Spleen (tissue), 11 donors: ENCODE measurements at regions not wholly inside any gene's neighbourhood (a gene's known extent, or its start where the extent isn't known, plus 50 kb on each side); places are given as distances from the start of the nearest gene placed in this dataset.

Experiments used
- DNase-seq: peaks from one replicate; pipeline ENCODE4 v3.0.0-alpha.2; 2020
- H3K27ac ChIP-seq, 8 donors: fragments of 200-600 bp; sonication (generic) in 7 of 8; 1 replicate in 4 of 8; 2 replicates in 4 of 8; pipeline versions ENCODE4 v1.5.0 to v1.8.0; 2016 to 2021; ENCODE audit warnings: inconsistent platforms in 4 of 8, mild to moderate bottlenecking in 4 of 8, moderate library complexity in 1 of 8
- H3K27me3 ChIP-seq, 7 donors: fragments of 200-600 bp; sonication (generic) in 6 of 7; replicated peaks in 1 of 7; 1 replicate in 4 of 7; 2 replicates in 3 of 7; pipeline versions ENCODE4 v1.5.0 to v1.8.0; 2016 to 2021; ENCODE audit warnings: inconsistent platforms in 3 of 7, mild to moderate bottlenecking in 1 of 7
- H3K36me3 ChIP-seq, 6 donors: fragments of 200-600 bp; sonication (generic) in 5 of 6; 1 replicate in 4 of 6; 2 replicates in 2 of 6; pipeline versions ENCODE4 v1.5.0 to v1.8.0; 2016 to 2021; ENCODE audit warnings: inconsistent platforms in 2 of 6
- H3K4me1 ChIP-seq, 6 donors: fragments of 200-600 bp; sonication (generic) in 5 of 6; 1 replicate in 3 of 6; 2 replicates in 3 of 6; pipeline versions ENCODE4 v1.5.0 to v1.8.0; 2016 to 2021; ENCODE audit warnings: inconsistent platforms in 3 of 6
- H3K4me3 ChIP-seq, 8 donors: fragments of 200-600 bp; sonication (generic) in 7 of 8; 1 replicate in 4 of 8; 2 replicates in 4 of 8; pipeline versions ENCODE4 v1.5.0 to v1.8.0; 2016 to 2021; ENCODE audit warnings: inconsistent platforms in 4 of 8, mild to moderate bottlenecking in 4 of 8, moderate library complexity in 2 of 8
- H3K9me3 ChIP-seq, 8 donors: fragments of 200-600 bp; sonication (generic) in 7 of 8; 1 replicate in 4 of 8; 2 replicates in 4 of 8; pipeline versions ENCODE4 v1.5.0 to v1.8.0; 2016 to 2021; ENCODE audit warnings: inconsistent platforms in 4 of 8
- CTCF ChIP-seq, 11 experiments: fragments of 200-600 bp in 7 of 11; fragments of 450-650 bp in 4 of 11; sonication (generic) in 4 of 11; IDR thresholded peaks in 8 of 11; conservative IDR thresholded peaks in 3 of 11; 1 replicate in 7 of 11; 2 replicates in 4 of 11; pipeline versions ENCODE4 v1.4.0 to v1.8.0; 2016 to 2021; ENCODE audit warnings: antibody characterized with exemption in 11 of 11, inconsistent platforms in 4 of 11, mild to moderate bottlenecking in 1 of 11
- POLR2A ChIP-seq, 3 donors: fragments of 450-650 bp; IDR thresholded peaks; one replicate each; pipeline ENCODE4 v1.5.1; 2017; ENCODE audit warnings: antibody characterized with exemption in 3 of 3, mild to moderate bottlenecking in 1 of 3
- POLR2AphosphoS5 ChIP-seq, 3 donors: sonication (generic); formaldehyde crosslinking; IDR thresholded peaks; one replicate each; pipeline ENCODE4 v1.5.1; 2017; ENCODE audit warnings: antibody characterized with exemption in 3 of 3
- WGBS, 5 donors: extraction: QIAGEN DNeasy Blood & Tissue Kit in 3 of 5; methylation state at CpG; one replicate each; pipeline versions ENCODE4 v1.1.5 to v1.1.7; 2013 to 2018; 5-methylcytosine and 5-hydroxymethylcytosine counted together
- intact Hi-C: fragments of 100-400 bp; cut with DNase I; formaldehyde crosslinking; loops from one replicate; pipeline ENCODE4 v1.15.0; 2023; ENCODE audit warnings: low total_unique reads
- donor health status: healthy with polysubstance abuse.
- donor health status: DM: no; HTN: no; CAD: no; lungs with moderate emphysema.
- donor health status: DM: no; HTN: no; CAD: no.
- donor health status: Bipolar disorder and iron deficiency.
- donor health status: healthy.
- donor health status: DM: no; HTN: no; CAD: no.
- donor health status: DM: yes; HTN: yes; CAD: no.

GRCh38 chr14:49449749-49450148 lies 136.4 kb downstream of the RPS29 start:
- Histone ChIP-seq H3K4me3 (no peak overlapping the region), H3K9me3 (peaks cover 0 to 19% (median 13%) of the 10 kb centered on the region in 8 donors), H3K27ac (no peak overlapping the region), H3K27me3 (peaks cover 0 to 3% (median 0%) of the 10 kb centered on the region in 7 donors), H3K36me3 (no peaks in the 10 kb centered on the region), H3K4me1 (no peaks in the 10 kb centered on the region)
- no peak for TF ChIP-seq POLR2A (IDR thresholded peaks at IDR 0.05)
- no peak for TF ChIP-seq POLR2AphosphoS5 (IDR thresholded peaks at IDR 0.05)
- no peak for TF ChIP-seq CTCF (IDR thresholded peaks at IDR 0.05 in 8 of 11, conservative IDR thresholded peaks at IDR 0.05 in 3 of 11)
- intact Hi-C loops, result no loop called here
- DNase-seq, result no peak
- WGBS, 5 donors, result 71 to 91% (median 82%) methylated on average over 2 of the region's 2 CpGs

DNA sequence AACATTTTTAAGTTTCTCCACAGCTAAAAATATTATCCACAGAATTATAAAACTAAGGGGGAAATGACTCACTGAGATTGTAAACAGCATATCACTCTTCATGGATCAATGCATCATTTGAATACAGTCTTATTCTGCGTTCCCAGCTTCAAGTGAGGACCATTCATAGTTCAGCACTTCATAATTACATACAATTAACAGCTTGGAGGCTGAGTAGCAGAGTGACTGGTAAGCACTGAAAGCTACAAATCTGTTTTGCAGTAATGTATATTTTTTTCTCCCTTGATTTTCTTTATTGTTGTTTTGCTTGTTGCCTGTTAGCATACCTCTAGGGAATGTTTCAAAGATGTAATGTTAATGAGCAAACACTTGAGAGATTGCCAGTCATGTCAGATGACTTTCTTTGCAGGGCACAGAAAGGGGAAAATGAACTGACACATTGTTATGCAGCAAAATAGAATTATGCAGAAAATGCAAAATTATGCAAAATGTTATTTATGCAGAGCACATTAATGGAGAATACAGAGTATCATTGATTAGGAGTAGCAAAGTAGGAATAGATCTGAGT lies 138.6 kb downstream of the RPS29 start:
- DNase-seq, result no peak
- H3K27ac ChIP-seq, result no peak overlapping the region
- H3K4me3 ChIP-seq, result no peak overlapping the region
- H3K4me1 ChIP-seq, result no peaks in the 10 kb centered on the region
- H3K27me3 ChIP-seq, result peaks cover 0 to 3% (median 0%) of the 10 kb centered on the region in 7 donors
- peaks cover 0 to 19% (median 13%) of the 10 kb centered on the region in 8 donors for H3K9me3 ChIP-seq
- intact Hi-C loops, result no loop called here
- 66 to 74% (median 73%) methylated on average over 1 of the region's 1 CpG for WGBS, 5 donors
- H3K36me3 ChIP-seq, result no peaks in the 10 kb centered on the region
- no peak for TF ChIP-seq CTCF (IDR thresholded peaks at IDR 0.05 in 8 of 11, conservative IDR thresholded peaks at IDR 0.05 in 3 of 11)
- no peak for TF ChIP-seq POLR2AphosphoS5 (IDR thresholded peaks at IDR 0.05)
- TF ChIP-seq POLR2A (IDR thresholded peaks at IDR 0.05), result no peak

DNA sequence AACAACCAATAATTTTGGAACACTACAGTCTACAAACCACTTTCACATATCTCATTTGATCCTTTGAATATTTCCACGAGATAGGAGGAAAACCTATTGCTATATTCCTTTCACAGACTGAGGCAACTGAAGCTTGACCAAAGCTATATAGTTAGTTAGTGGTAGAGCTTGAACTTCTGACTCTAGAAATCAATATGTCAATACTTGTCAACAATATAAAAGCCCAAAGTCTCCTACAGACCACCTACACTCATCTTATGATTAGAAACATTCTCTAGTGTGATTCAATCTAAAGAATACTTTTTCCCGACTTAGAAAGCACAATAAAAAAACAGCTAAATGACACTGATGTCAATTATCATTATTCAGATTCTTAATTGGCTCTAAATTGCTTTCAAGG lies 139.4 kb downstream of the RPS29 start:
- H3K36me3 ChIP-seq, result no peaks in the 10 kb centered on the region
- H3K27ac ChIP-seq, result no peak overlapping the region
- H3K9me3 ChIP-seq, result peaks cover 0 to 19% (median 13%) of the 10 kb centered on the region in 8 donors
- H3K27me3 ChIP-seq, result peaks cover 0 to 3% (median 0%) of the 10 kb centered on the region in 7 donors
- TF ChIP-seq POLR2AphosphoS5 (IDR thresholded peaks at IDR 0.05) (no peak), POLR2A (IDR thresholded peaks at IDR 0.05) (no peak), CTCF (IDR thresholded peaks at IDR 0.05 in 8 of 11, conservative IDR thresholded peaks at IDR 0.05 in 3 of 11) (no peak)
- DNase-seq, result no peak
- H3K4me1 ChIP-seq, result no peaks in the 10 kb centered on the region
- WGBS, 5 donors, result 60 to 75% (median 68%) methylated on average over 2 of the region's 2 CpGs
- intact Hi-C loops, result no loop called here
- no peak overlapping the region for H3K4me3 ChIP-seq

DNA sequence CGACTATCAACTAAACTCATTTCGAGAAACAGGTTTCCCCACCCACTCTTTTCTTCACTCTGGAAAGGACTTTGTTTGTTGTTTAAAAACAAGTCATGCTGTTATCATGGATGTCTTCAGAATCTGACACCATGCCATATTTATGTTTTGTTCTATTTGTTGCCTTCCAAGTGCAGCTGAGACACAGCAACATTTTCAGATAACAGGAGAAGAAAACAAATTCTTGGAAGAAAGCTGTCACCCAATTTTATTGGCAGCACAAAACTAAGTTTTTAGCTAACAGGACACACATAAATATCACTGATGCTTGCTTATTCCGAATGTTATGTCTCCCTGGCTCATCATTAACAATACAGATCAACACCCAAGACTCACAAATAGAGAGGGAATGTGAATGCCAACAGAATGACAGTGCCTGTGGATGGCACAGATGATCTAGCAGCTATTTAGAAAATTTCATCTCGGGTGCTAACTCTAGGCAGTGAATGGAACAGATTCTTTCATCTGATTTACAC lies 147.9 kb downstream of the RPS29 start:
- peaks cover 0 to 4% (median 0%) of the 10 kb centered on the region in 7 donors for H3K27me3 ChIP-seq
- no peaks in the 10 kb centered on the region for H3K36me3 ChIP-seq
- H3K27ac ChIP-seq, result no peak overlapping the region
- DNase-seq, result no peak
- no peak for TF ChIP-seq POLR2A (IDR thresholded peaks at IDR 0.05)
- no peak for TF ChIP-seq CTCF (IDR thresholded peaks at IDR 0.05 in 8 of 11, conservative IDR thresholded peaks at IDR 0.05 in 3 of 11)
- 66 to 75% (median 71%) methylated on average over 4 of the region's 4 CpGs for WGBS, 5 donors
- H3K9me3 ChIP-seq, result peaks cover 2 to 22% (median 18%) of the 10 kb centered on the region in 8 donors
- H3K4me3 ChIP-seq, result no peak overlapping the region
- intact Hi-C loops, result no loop called here
- no peaks in the 10 kb centered on the region for H3K4me1 ChIP-seq
